GM23248 (cell line): ENCODE measurements at regions not wholly inside any gene's neighbourhood (a gene's known extent, or its start where the extent isn't known, plus 50 kb on each side); places are given as distances from the start of the nearest gene placed in this dataset.

Experiments
- EZH2 ChIP-seq: fragments of 200-600 bp; sonication (generic); IDR thresholded peaks from 2 replicates; pipeline ENCODE4 v1.6.1; 2018; ENCODE audit warnings: antibody characterized with exemption, mild to moderate bottlenecking; ENCODE audit not compliant: insufficient read depth, poor library complexity, severe bottlenecking
- EZH2phosphoT487 ChIP-seq: fragments of 200-600 bp; sonication (generic); IDR thresholded peaks from 2 replicates; pipeline ENCODE4 v1.6.1; 2018; ENCODE audit warnings: antibody characterized with exemption, moderate library complexity, mild to moderate bottlenecking, low read depth; ENCODE audit not compliant: insufficient read depth

GRCh38 chr20:57897891-57898290, 188.1 kb upstream of the PMEPA1 start:
- TF ChIP-seq EZH2: no peak
- no peak for TF ChIP-seq EZH2phosphoT487
